PC-3 (cell line): ENCODE measurements at regions not wholly inside any gene's neighbourhood (a gene's known extent, or its start where the extent isn't known, plus 50 kb on each side); places are given as distances from the start of the nearest gene placed in this dataset.

Experiments
- EZH2 ChIP-seq: fragments of 300-600 bp; sonication (generic); IDR thresholded peaks from one replicate; pipeline ENCODE4 v1.6.1; 2017; ENCODE audit warnings: antibody characterized with exemption, mild to moderate bottlenecking, low read length; ENCODE audit not compliant: unreplicated experiment
- TF ChIP-seq, protein P1 (sequence below): fragments of 300-600 bp; sonication (generic); conservative IDR thresholded peaks from 2 replicates; pipeline ENCODE4 v1.5.1; 2017; ENCODE audit warnings: antibody characterized with exemption, low read depth, mild to moderate bottlenecking, low read length

DNA sequence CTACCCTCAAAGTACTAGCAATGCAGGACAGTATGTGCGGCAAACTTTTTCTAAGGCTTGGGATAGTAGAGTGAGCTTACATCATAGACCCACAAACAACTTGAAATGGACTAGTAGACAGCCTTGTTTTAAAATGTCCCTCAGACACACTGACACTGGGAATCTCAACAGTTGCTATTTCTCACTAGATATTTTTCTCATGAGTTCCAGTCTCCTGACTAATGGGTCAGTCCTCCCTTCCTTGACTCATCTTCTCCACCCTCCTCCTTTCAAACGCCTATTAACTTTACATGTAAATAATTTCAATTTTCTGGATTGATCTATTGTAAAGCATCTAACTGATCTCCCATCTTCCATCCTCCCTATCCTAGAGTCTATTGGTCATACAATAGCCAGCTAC, 308.3 kb upstream of the PREP start:
- no peak for TF ChIP-seq EZH2
- TF ChIP-seq, protein P1, sequence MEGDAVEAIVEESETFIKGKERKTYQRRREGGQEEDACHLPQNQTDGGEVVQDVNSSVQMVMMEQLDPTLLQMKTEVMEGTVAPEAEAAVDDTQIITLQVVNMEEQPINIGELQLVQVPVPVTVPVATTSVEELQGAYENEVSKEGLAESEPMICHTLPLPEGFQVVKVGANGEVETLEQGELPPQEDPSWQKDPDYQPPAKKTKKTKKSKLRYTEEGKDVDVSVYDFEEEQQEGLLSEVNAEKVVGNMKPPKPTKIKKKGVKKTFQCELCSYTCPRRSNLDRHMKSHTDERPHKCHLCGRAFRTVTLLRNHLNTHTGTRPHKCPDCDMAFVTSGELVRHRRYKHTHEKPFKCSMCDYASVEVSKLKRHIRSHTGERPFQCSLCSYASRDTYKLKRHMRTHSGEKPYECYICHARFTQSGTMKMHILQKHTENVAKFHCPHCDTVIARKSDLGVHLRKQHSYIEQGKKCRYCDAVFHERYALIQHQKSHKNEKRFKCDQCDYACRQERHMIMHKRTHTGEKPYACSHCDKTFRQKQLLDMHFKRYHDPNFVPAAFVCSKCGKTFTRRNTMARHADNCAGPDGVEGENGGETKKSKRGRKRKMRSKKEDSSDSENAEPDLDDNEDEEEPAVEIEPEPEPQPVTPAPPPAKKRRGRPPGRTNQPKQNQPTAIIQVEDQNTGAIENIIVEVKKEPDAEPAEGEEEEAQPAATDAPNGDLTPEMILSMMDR = no peak
